CD14-positive monocyte (primary cell): ENCODE measurements at regions not wholly inside any gene's neighbourhood (a gene's known extent, or its start where the extent isn't known, plus 50 kb on each side); places are given as distances from the start of the nearest gene placed in this dataset.
A peak's percentile ranks its signal among the peaks of the same experiment; 100 is the strongest.

Source experiments
- DNase-seq, 3 donors: peaks; one replicate each; pipeline ENCODE4 v3.0.0-alpha.2; 2011 to 2022
- H2AFZ ChIP-seq: 2 replicates; pipeline ENCODE4 v1.6.0; 2012; ENCODE audit warnings: mild to moderate bottlenecking, low read depth, low read length, inconsistent platforms; ENCODE audit not compliant: insufficient read depth, poor library complexity, severe bottlenecking
- H3K27ac ChIP-seq, 2 donors: 1 replicate in 1 of 2; 2 replicates in 1 of 2; pipeline ENCODE4 v1.5.1; 2012 to 2013; ENCODE audit warnings: low read length in 2 of 2, control low read depth in 1 of 2, inconsistent platforms in 1 of 2, low read depth in 1 of 2, mild to moderate bottlenecking in 1 of 2
- H3K27me3 ChIP-seq, 2 donors: one replicate each; pipeline versions ENCODE4 v1.6.0 to v1.6.1; 2011 to 2013; ENCODE audit warnings: low read length in 2 of 2; ENCODE audit not compliant: control insufficient read depth in 2 of 2, insufficient read depth in 2 of 2
- H3K36me3 ChIP-seq, 2 donors: replicated peaks in 1 of 2; 1 replicate in 1 of 2; 2 replicates in 1 of 2; pipeline versions ENCODE4 v1.5.1 to v1.6.1; 2012 to 2013; ENCODE audit warnings: low read length in 2 of 2, control low read depth in 1 of 2, inconsistent platforms in 1 of 2, mild to moderate bottlenecking in 1 of 2; ENCODE audit not compliant: insufficient read depth in 2 of 2, control insufficient read depth in 1 of 2
- H3K4me1 ChIP-seq, 2 donors: 1 replicate in 1 of 2; 2 replicates in 1 of 2; pipeline versions ENCODE4 v1.5.1 to v1.6.1; 2012 to 2013; ENCODE audit warnings: low read length in 2 of 2, control low read depth in 1 of 2, inconsistent platforms in 1 of 2, mild to moderate bottlenecking in 1 of 2, moderate library complexity in 1 of 2; ENCODE audit not compliant: insufficient read depth in 2 of 2, control insufficient read depth in 1 of 2
- H3K4me2 ChIP-seq: replicated peaks from 2 replicates; pipeline ENCODE3; 2012; ENCODE audit warnings: low read length, moderate library complexity, mild to moderate bottlenecking; ENCODE audit not compliant: poor library complexity, severe bottlenecking; ENCODE audit errors: extremely low read depth
- H3K4me3 ChIP-seq, 3 experiments: fragments of 200-600 bp in 1 of 3; sonication (generic) in 1 of 3; replicated peaks in 1 of 3; 1 replicate in 2 of 3; 2 replicates in 1 of 3; pipeline ENCODE4 v1.5.1; 2011 to 2013; ENCODE audit warnings: low read length in 3 of 3, mild to moderate bottlenecking in 3 of 3, control low read depth in 2 of 3, low read depth in 2 of 3, inconsistent platforms in 1 of 3, moderate library complexity in 1 of 3
- H3K79me2 ChIP-seq: 2 replicates; pipeline ENCODE4 v1.6.0; 2012; ENCODE audit warnings: mild to moderate bottlenecking, control low read depth, inconsistent platforms, low read length, moderate library complexity; ENCODE audit not compliant: insufficient read depth
- H3K9ac ChIP-seq: 2 replicates; pipeline ENCODE4 v1.6.0; 2017; ENCODE audit warnings: low read length, mild to moderate bottlenecking; ENCODE audit not compliant: insufficient read depth, poor library complexity, severe bottlenecking
- H3K9me3 ChIP-seq, 2 donors: replicated peaks in 1 of 2; 1 replicate in 1 of 2; 2 replicates in 1 of 2; pipeline versions ENCODE4 v1.5.1 to v1.6.1; 2012 to 2013; ENCODE audit warnings: low read length in 2 of 2, control low read depth in 1 of 2; ENCODE audit not compliant: control insufficient read depth in 1 of 2, insufficient read depth in 1 of 2
- H4K20me1 ChIP-seq: 2 replicates; pipeline ENCODE4 v1.6.0; 2012; ENCODE audit warnings: mild to moderate bottlenecking, low read length, control low read depth, moderate library complexity; ENCODE audit not compliant: insufficient read depth
- H3K27ac Mint-ChIP-seq, 7 donors: one replicate each; pipeline ENCODE4 v1.8.0; 2020; ENCODE audit warnings: mild to moderate bottlenecking in 7 of 7, mixed read lengths in 7 of 7, moderate library complexity in 6 of 7, inconsistent platforms in 2 of 7
- H3K27me3 Mint-ChIP-seq, 3 donors: one replicate each; pipeline ENCODE4 v1.8.0; 2021 to 2022; ENCODE audit warnings: low read depth in 3 of 3, mild to moderate bottlenecking in 3 of 3, mixed read lengths in 3 of 3, moderate library complexity in 3 of 3, inconsistent platforms in 1 of 3
- H3K36me3 Mint-ChIP-seq, 2 donors: one replicate each; pipeline ENCODE4 v1.8.0; 2020; ENCODE audit warnings: mixed read lengths in 2 of 2, inconsistent platforms in 1 of 2, mild to moderate bottlenecking in 1 of 2
- H3K4me1 Mint-ChIP-seq: one replicate; pipeline ENCODE4 v1.8.0; 2020; ENCODE audit warnings: mild to moderate bottlenecking, mixed read lengths
- H3K4me3 Mint-ChIP-seq, 2 donors: one replicate each; pipeline ENCODE4 v1.8.0; 2020; ENCODE audit warnings: mild to moderate bottlenecking in 2 of 2, mixed read lengths in 2 of 2, moderate library complexity in 1 of 2
- H3K9me3 Mint-ChIP-seq, 7 donors: one replicate each; pipeline ENCODE4 v1.8.0; 2020 to 2022; ENCODE audit warnings: mixed read lengths in 7 of 7, mild to moderate bottlenecking in 6 of 7, moderate library complexity in 6 of 7, inconsistent platforms in 2 of 7
- CTCF ChIP-seq: fragments of 200-600 bp; IDR thresholded peaks from one replicate; pipeline ENCODE4 v1.8.0; 2022; ENCODE audit warnings: antibody characterized with exemption, mild to moderate bottlenecking
- WGBS: methylation state at CpG from one replicate; pipeline ENCODE4 v1.1.5; 2013; ENCODE audit warnings: missing lambda C conversion rate; ENCODE audit not compliant: insufficient coverage; 5-methylcytosine and 5-hydroxymethylcytosine counted together
- intact Hi-C, 2 donors: fragments of 100-400 bp; cut with micrococcal nuclease; formaldehyde crosslinking; loops; one replicate each; pipeline versions ENCODE4 v1.15.0 to v1.15.1; 2023

- no peaks in the 10 kb centered on the region for H3K36me3 ChIP-seq
- no peak for TF ChIP-seq CTCF
- H3K79me2 ChIP-seq: no peaks in the 10 kb centered on the region
- peak overlapping the region; percentile 31 for H3K4me2 ChIP-seq
- no peak overlapping the region for H3K9ac ChIP-seq
- Mint-ChIP-seq H3K27ac (peak overlapping the region; percentile 90 to 98 (median 96)), H3K9me3 (peaks cover 18 to 75% (median 55%) of the 10 kb centered on the region in 7 donors), H3K36me3 (peaks cover 17 to 26% of the 10 kb centered on the region in 2 donors), H3K4me3 (peak overlapping the region in 1 of 2 donors; percentile 23), H3K27me3 (no peaks in the 10 kb centered on the region), H3K4me1 (peaks cover 26% of the 10 kb centered on the region)
- H3K4me3 ChIP-seq: peak overlapping the region in 1 of 3 experiments; percentile 19
- peak; percentile 72 to 88 (median 83) for DNase-seq
- H2AFZ ChIP-seq: no peak overlapping the region
- peaks cover 42 to 51% of the 10 kb centered on the region in 2 donors for H3K9me3 ChIP-seq
- no peaks in the 10 kb centered on the region for H3K27me3 ChIP-seq
- intact Hi-C loops: loop anchor here in 1 of 2 donors (10.0 kb wide), 1 partner anchor 51 kb away; no protein-coding TSS in a partner anchor
- H3K4me1 ChIP-seq: peaks cover 25 to 26% of the 10 kb centered on the region in 2 donors
- H3K27ac ChIP-seq: peak overlapping the region in 1 of 2 donors; percentile 82
- no peaks in the 10 kb centered on the region for H4K20me1 ChIP-seq
Measured at GRCh38 chr12:31853520-31853919, 105.7 kb upstream of the RESF1 start.

- H3K4me2 ChIP-seq: no peak overlapping the region
- TF ChIP-seq CTCF: no peak
- Mint-ChIP-seq H3K36me3 (peaks cover 12 to 22% of the 10 kb centered on the region in 2 donors), H3K4me3 (no peak overlapping the region), H3K27me3 (no peaks in the 10 kb centered on the region), H3K9me3 (peaks cover 22 to 82% (median 53%) of the 10 kb centered on the region in 7 donors), H3K27ac (no peak overlapping the region), H3K4me1 (peaks cover 22% of the 10 kb centered on the region)
- WGBS: no CpG with 5 or more reads among the region's 3 CpGs
- no peaks in the 10 kb centered on the region for H3K27me3 ChIP-seq
- no peak overlapping the region for H3K27ac ChIP-seq
- no peaks in the 10 kb centered on the region for H4K20me1 ChIP-seq
- H3K9ac ChIP-seq: no peak overlapping the region
- DNase-seq: no peak
- H3K4me1 ChIP-seq: peaks cover 24 to 26% of the 10 kb centered on the region in 2 donors
- no peak overlapping the region for H2AFZ ChIP-seq
- intact Hi-C loops: loop anchor here in 1 of 2 donors (10.0 kb wide), 1 partner anchor 55 kb away; no protein-coding TSS in a partner anchor
- H3K9me3 ChIP-seq: peaks cover 40 to 62% of the 10 kb centered on the region in 2 donors
- H3K4me3 ChIP-seq: no peak overlapping the region
- H3K36me3 ChIP-seq: no peaks in the 10 kb centered on the region
- H3K79me2 ChIP-seq: no peaks in the 10 kb centered on the region
Measured at GRCh38 chr12:31850268-31850667, 108.9 kb upstream of the RESF1 start.
